SK-N-SH (cell line): ENCODE measurements at regions not wholly inside any gene's neighbourhood (a gene's known extent, or its start where the extent isn't known, plus 50 kb on each side); places are given as distances from the start of the nearest gene placed in this dataset.
A peak's percentile ranks its signal among the peaks of the same experiment; 100 is the strongest.

Experiments used
- CTCF ChIA-PET: fragments of 300-600, 350-600 bp; formaldehyde crosslinking; extraction: SDS; loops from one replicate; lab custom pipeline; 2021; lab: Yijun Ruan, JAX
- POLR2A ChIA-PET: fragments of 350-600 bp; sonication (Branson Sonifier 250); formaldehyde crosslinking; extraction: SDS; loops from one replicate; lab custom pipeline; 2020; ENCODE audit warnings: antibody characterized with exemption, inconsistent platforms; lab: Yijun Ruan, JAX
- DNase-seq: peaks from one replicate; pipeline ENCODE4 v3.0.0; 2012
- H2AFZ ChIP-seq: fragments of 200-600 bp; sonication (generic); 2 replicates; pipeline ENCODE4 v1.8.1; 2016; ENCODE audit warnings: antibody characterized with exemption, mild to moderate bottlenecking, low read depth
- H3F3A ChIP-seq: fragments of 200-600 bp; sonication (generic); replicated peaks from 2 replicates; pipeline ENCODE3; 2016; ENCODE audit warnings: antibody characterized with exemption, mild to moderate bottlenecking; ENCODE audit not compliant: insufficient read depth
- H3K27ac ChIP-seq, 2 experiments: fragments of 200-500 bp in 1 of 2; fragments of 200-600 bp in 1 of 2; sonication (Bioruptor generic) in 1 of 2; sonication (generic), shearing (Covaris generic) in 1 of 2; 2 replicates each; pipeline versions ENCODE4 v1.5.1 to v1.6.1; 2014 to 2016; ENCODE audit warnings: low read depth in 2 of 2, inconsistent platforms in 1 of 2, low read length in 1 of 2, mild to moderate bottlenecking in 1 of 2, mixed read lengths in 1 of 2
- H3K27me3 ChIP-seq: fragments of 200-600 bp; sonication (generic), shearing (Covaris generic); 2 replicates; pipeline ENCODE4 v1.6.1; 2016; ENCODE audit warnings: mixed run types; ENCODE audit not compliant: insufficient read depth
- H3K36me3 ChIP-seq, 2 experiments: fragments of 200-500 bp in 1 of 2; fragments of 200-600 bp in 1 of 2; sonication (Bioruptor generic) in 1 of 2; sonication (generic) in 1 of 2; replicated peaks in 1 of 2; 2 replicates each; pipeline versions ENCODE3 to v1.5.1; 2014 to 2016; ENCODE audit warnings: low read length in 1 of 2, mild to moderate bottlenecking in 1 of 2; ENCODE audit not compliant: insufficient read depth in 2 of 2, control insufficient read depth in 1 of 2
- H3K4me1 ChIP-seq, 2 experiments: fragments of 200-500 bp in 1 of 2; fragments of 200-600 bp in 1 of 2; sonication (Bioruptor generic) in 1 of 2; sonication (generic), shearing (Covaris generic) in 1 of 2; 2 replicates each; pipeline versions ENCODE4 v1.5.1 to v1.6.1; 2014 to 2016; ENCODE audit warnings: low read depth in 1 of 2, low read length in 1 of 2, mixed run types in 1 of 2; ENCODE audit not compliant: insufficient read depth in 2 of 2, control insufficient read depth in 1 of 2
- H3K4me2 ChIP-seq: fragments of 200-600 bp; sonication (generic), shearing (Covaris generic); 2 replicates; pipeline ENCODE4 v1.6.1; 2017; ENCODE audit warnings: mixed run types
- H3K4me3 ChIP-seq, 2 experiments: fragments of 200-500 bp in 1 of 2; fragments of 200-600 bp in 1 of 2; sonication (Bioruptor generic) in 1 of 2; sonication (generic), shearing (Covaris generic) in 1 of 2; 2 replicates each; pipeline versions ENCODE4 v1.5.1 to v1.8.1; 2014 to 2016; ENCODE audit warnings: low read depth in 2 of 2, inconsistent platforms in 1 of 2, low read length in 1 of 2, mild to moderate bottlenecking in 1 of 2, mixed read lengths in 1 of 2, moderate library complexity in 1 of 2
- H3K79me2 ChIP-seq: fragments of 200-600 bp; sonication (generic); 2 replicates; pipeline ENCODE4 v1.8.1; 2017; ENCODE audit warnings: mild to moderate bottlenecking; ENCODE audit not compliant: insufficient read depth
- H3K9ac ChIP-seq: fragments of 200-600 bp; sonication (generic); 2 replicates; pipeline ENCODE4 v1.6.1; 2017; ENCODE audit warnings: mixed run types
- H3K9me2 ChIP-seq: fragments of 200-600 bp; sonication (generic); 2 replicates; pipeline ENCODE4 v1.6.1; 2017; ENCODE audit warnings: mixed run types
- H3K9me3 ChIP-seq: fragments of 200-600 bp; sonication (generic); 2 replicates; pipeline ENCODE4 v1.6.1; 2017; ENCODE audit warnings: mixed run types, mild to moderate bottlenecking, moderate library complexity
- H4K20me1 ChIP-seq: fragments of 200-600 bp; sonication (generic); 2 replicates; pipeline ENCODE4 v1.6.1; 2017; ENCODE audit warnings: mild to moderate bottlenecking, mixed run types; ENCODE audit not compliant: insufficient read depth
- CHD2 ChIP-seq: fragments of 150-350 bp; IDR thresholded peaks from 2 replicates; pipeline ENCODE4 v1.6.1; 2018; ENCODE audit warnings: low read length; ENCODE audit not compliant: partially characterized antibody
- CTCF ChIP-seq: fragments of 200-600 bp; sonication (generic); IDR thresholded peaks from 2 replicates; pipeline ENCODE4 v1.6.1; 2017; ENCODE audit warnings: antibody characterized with exemption, mild to moderate bottlenecking, moderate library complexity
- IRF3 ChIP-seq: fragments of 150-350 bp; IDR thresholded peaks from 2 replicates; pipeline ENCODE4 v1.6.1; 2016; ENCODE audit warnings: mild to moderate bottlenecking, low read depth, low read length
- JUND ChIP-seq: IDR thresholded peaks from 2 replicates; pipeline ENCODE4 v1.4.0; 2012
- MAX ChIP-seq: IDR thresholded peaks from 2 replicates; pipeline ENCODE4 v1.4.0; 2012; ENCODE audit warnings: low read depth
- NFIC ChIP-seq: IDR thresholded peaks from 2 replicates; pipeline ENCODE4 v1.4.0; 2012; ENCODE audit warnings: borderline replicate concordance
- NRF1 ChIP-seq: IDR thresholded peaks from 2 replicates; pipeline ENCODE4 v1.6.1; 2012; ENCODE audit warnings: low read depth, mild to moderate bottlenecking, low read length
- RAD21 ChIP-seq: IDR thresholded peaks from 2 replicates; pipeline ENCODE4 v1.6.1; 2012; ENCODE audit warnings: mild to moderate bottlenecking, low read length
- RCOR1 ChIP-seq: fragments of 150-350 bp; IDR thresholded peaks from 2 replicates; pipeline ENCODE4 v1.6.1; 2017; ENCODE audit warnings: antibody characterized with exemption, low read length
- RXRA ChIP-seq: IDR thresholded peaks from 2 replicates; pipeline ENCODE4 v1.4.0; 2012; ENCODE audit warnings: low read depth, mild to moderate bottlenecking, borderline replicate concordance
- SIN3A ChIP-seq: IDR thresholded peaks from 2 replicates; pipeline ENCODE4 v1.6.1; 2012; ENCODE audit warnings: low read depth, mild to moderate bottlenecking, low read length, moderate library complexity, borderline replicate concordance
- SMC3 ChIP-seq: IDR thresholded peaks from 2 replicates; pipeline ENCODE4 v1.6.1; 2012; ENCODE audit warnings: low read depth, low read length, improper control_type of control experiment
- TCF12 ChIP-seq: IDR thresholded peaks from 2 replicates; pipeline ENCODE4 v1.4.0; 2012
- USF1 ChIP-seq: IDR thresholded peaks from 2 replicates; pipeline ENCODE4 v1.4.0; 2012; ENCODE audit warnings: low read depth, borderline replicate concordance
- USF2 ChIP-seq: fragments of 150-350 bp; IDR thresholded peaks from 2 replicates; pipeline ENCODE4 v1.6.1; 2017; ENCODE audit warnings: antibody characterized with exemption, low read length, low read depth, borderline replicate concordance
- ZBTB33 ChIP-seq: IDR thresholded peaks from 2 replicates; pipeline ENCODE4 v1.4.0; 2012; ENCODE audit warnings: low read depth, borderline replicate concordance
- WGBS: methylation state at CpG from one replicate; pipeline ENCODE4 v1.1.6; 2017; ENCODE audit warnings: low lambda C conversion rate; 5-methylcytosine and 5-hydroxymethylcytosine counted together

GRCh38 chr6:27688014-27688586 lies 215.2 kb upstream of the ZNF184 start (continued):
- TF ChIP-seq ZBTB33, result no peak
- no peak for TF ChIP-seq USF2
- TF ChIP-seq TCF12, result no peak
- no peak for TF ChIP-seq USF1
- TF ChIP-seq RXRA, result peak; percentile 94

- Histone ChIP-seq H3K4me3 (peak overlapping the region; percentile 71 to 92), H3K27me3 (no peaks in the 10 kb centered on the region; the same call in 1 of the 2 replicates), H4K20me1 (no peaks in the 10 kb centered on the region), H2AFZ (peak overlapping the region; percentile 83), H3K27ac (peak overlapping the region; percentile 47 to 60), H3K36me3 (no peaks in the 10 kb centered on the region), H3K9me3 (no peaks in the 10 kb centered on the region), H3K4me1 (no peaks in the 10 kb centered on the region), H3K4me2 (peak overlapping the region; percentile 75), H3K9me2 (no peaks in the 10 kb centered on the region), H3K79me2 (no peaks in the 10 kb centered on the region), H3F3A (peaks cover 34% of the 10 kb centered on the region), H3K9ac (peak overlapping the region; percentile 48; the same call in 1 of the 2 replicates)
- no peak for TF ChIP-seq SIN3A
- TF ChIP-seq CTCF, result peak; percentile 76
- TF ChIP-seq SMC3, result peak; percentile 54; the same call in 1 of the 2 replicates
- peak; percentile 59 for TF ChIP-seq RAD21
- TF ChIP-seq CHD2, result peak; percentile 16
- TF ChIP-seq NRF1, result 0 out of 2 replicates have a peak, but pooled peaks have one; percentile 7
- TF ChIP-seq JUND, result no peak
- 0 out of 2 replicates have a peak, but pooled peaks have one; percentile 31 for TF ChIP-seq MAX
- no peak for TF ChIP-seq IRF3
- no peak for TF ChIP-seq USF2
- no peak for TF ChIP-seq NFIC
- TF ChIP-seq RXRA, result no peak
- TF ChIP-seq RCOR1, result no peak; the same call in 1 of the 2 replicates
- ChIA-PET POLR2A (interaction anchor here (0.5 to 1.1 kb wide), 4 partner anchors 120 to 208 kb away, joined by 3 read pairs; a partner anchor contains a TSS), CTCF (interaction anchor here (0.8 to 2.1 kb wide), 19 partner anchors 9 to 855 kb away, joined by 3 to 12 read pairs (median 3); no protein-coding TSS in a partner anchor)
- 2% methylated on average over 31 of the region's 43 CpGs for WGBS
- DNase-seq, result peak; percentile 78
Observed at GRCh38 chr6:27687154-27688013, 214.5 kb upstream of the ZNF184 start.
